ENCODE measurements at regions not wholly inside any gene's neighbourhood (a gene's known extent, or its start where the extent isn't known, plus 50 kb on each side); places are given as distances from the start of the nearest gene placed in this dataset.

GRCh38 chr6:44047179-44047546 is 80.1 kb downstream of the MRPL14 start:
- H3K4me3 ChIP-seq (replicated peaks in 1 of 3; ENCODE audit: insufficient read depth in 1 of 3, low read depth in 2 of 3, low read length in 3 of 3) = no peak overlapping the region
- in situ Hi-C loops (cut with HindIII; ENCODE audit: extremely low pct_ligation_motif_present, low pct_unique_long_range_greater_than_20kb) (no loop called here), intact Hi-C loops (cut with micrococcal nuclease; ENCODE audit: unreplicated experiment) (no loop called here)
- no peak overlapping the region for H3K9ac ChIP-seq (ENCODE audit: insufficient read depth, low read depth, low read length)
- DNase-seq (ENCODE audit: low spot score) (no peak), FAIRE-seq (no peak), ATAC-seq (no peak)
- H3K9me3 ChIP-seq (ENCODE audit: low read length) = no peaks in the 10 kb centered on the region
- peaks cover 0 to 23% of the 10 kb centered on the region in 2 experiments; a peak in 2 of 5 replicates for H3K27me3 ChIP-seq (ENCODE audit: control insufficient read depth in 1 of 2, insufficient read depth in 2 of 2, low read length in 2 of 2)
- H2AFZ ChIP-seq (ENCODE audit: low read length) = no peak overlapping the region
- H3K4me2 ChIP-seq (ENCODE audit: low read depth, low read length) = no peak overlapping the region
- H4K20me1 ChIP-seq (ENCODE audit: insufficient read depth, low read length) = no peaks in the 10 kb centered on the region
- no peaks in the 10 kb centered on the region for H3K79me2 ChIP-seq (ENCODE audit: insufficient read depth, low read length)
- no peaks in the 10 kb centered on the region for H3K36me3 ChIP-seq (replicated peaks in 1 of 2; ENCODE audit: control insufficient read depth in 1 of 2, insufficient read depth in 2 of 2, low read length in 2 of 2)
- TF ChIP-seq ZMAT3 (CRISPR knock-in tag; conservative IDR thresholded peaks at IDR 0.05) (no peak), SNAPC5 (CRISPR knock-in tag; IDR thresholded peaks at IDR 0.05; ENCODE audit: borderline replicate concordance) (no peak), NAIF1 (CRISPR knock-in tag; IDR thresholded peaks at IDR 0.05; ENCODE audit: borderline replicate concordance) (no peak), CAMTA2 (CRISPR knock-in tag; IDR thresholded peaks at IDR 0.05; ENCODE audit: borderline replicate concordance) (no peak), ZFP41 (CRISPR knock-in tag; IDR thresholded peaks at IDR 0.05; ENCODE audit: borderline replicate concordance) (no peak), ZNF224 (CRISPR knock-in tag; IDR thresholded peaks at IDR 0.05) (no peak), SMC3 (IDR thresholded peaks at IDR 0.05; ENCODE audit: low read length) (no peak)
- 0% methylated on average over 2 of the region's 2 CpGs for WGBS (ENCODE audit: low lambda C conversion rate)
- ChIA-PET POLR2A (no interaction called here), CTCF (ENCODE audit: low intra/inter-chr PET ratio, low total read pairs) (no interaction called here)
- no peak overlapping the region for H3K27ac ChIP-seq (ENCODE audit: extremely low read length, insufficient read depth, low read length)
- peaks cover 50% of the 10 kb centered on the region for H3K4me1 ChIP-seq (ENCODE audit: insufficient read depth, low read length)
- BruUV-seq (replicated peaks) = no TSS peak

- 35% methylated on average over 6 of the region's 6 CpGs for WGBS (ENCODE audit: low lambda C conversion rate)
- CTCF ChIA-PET (ENCODE audit: low intra/inter-chr PET ratio, low total read pairs) = no interaction called here
- POLR2A ChIA-PET = no interaction called here
- no peaks in the 10 kb centered on the region for H3K36me3 ChIP-seq (replicated peaks in 1 of 2; ENCODE audit: control insufficient read depth in 1 of 2, insufficient read depth in 2 of 2, low read length in 2 of 2)
- TF ChIP-seq GFI1 (CRISPR knock-in tag; IDR thresholded peaks at IDR 0.05; ENCODE audit: borderline replicate concordance) = no peak
- no peak for TF ChIP-seq SKI (IDR thresholded peaks at IDR 0.05; ENCODE audit: partially characterized antibody)
- no peak for TF ChIP-seq ZNF441 (CRISPR knock-in tag; IDR thresholded peaks at IDR 0.05; ENCODE audit: borderline replicate concordance)
- no peak for TF ChIP-seq KAT7 (CRISPR knock-in tag; IDR thresholded peaks at IDR 0.05; ENCODE audit: borderline replicate concordance)
- no peak for TF ChIP-seq KLF11 (CRISPR knock-in tag; IDR thresholded peaks at IDR 0.05)
- TF ChIP-seq ZGPAT (CRISPR knock-in tag; IDR thresholded peaks at IDR 0.05) = no peak
- no peak overlapping the region for H3K27ac ChIP-seq (ENCODE audit: extremely low read length, insufficient read depth, low read length)
- H3K79me2 ChIP-seq (ENCODE audit: insufficient read depth, low read length) = no peaks in the 10 kb centered on the region
- no peak overlapping the region for H3K9ac ChIP-seq (ENCODE audit: insufficient read depth, low read depth, low read length)
- H3K9me3 ChIP-seq (ENCODE audit: low read length) = no peaks in the 10 kb centered on the region
- peaks cover 0 to 18% of the 10 kb centered on the region in 2 experiments; a peak in 2 of 5 replicates for H3K27me3 ChIP-seq (ENCODE audit: control insufficient read depth in 1 of 2, insufficient read depth in 2 of 2, low read length in 2 of 2)
- FAIRE-seq (no peak), DNase-seq (ENCODE audit: low spot score) (no peak), ATAC-seq (no peak)
- H3K4me1 ChIP-seq (ENCODE audit: insufficient read depth, low read length) = peaks cover 50% of the 10 kb centered on the region
- in situ Hi-C loops (cut with HindIII; ENCODE audit: extremely low pct_ligation_motif_present, low pct_unique_long_range_greater_than_20kb) = no loop called here
- no TSS peak for BruUV-seq (replicated peaks)
- intact Hi-C loops (cut with micrococcal nuclease; ENCODE audit: unreplicated experiment) = no loop called here
- H2AFZ ChIP-seq (ENCODE audit: low read length) = no peak overlapping the region
- H3K4me2 ChIP-seq (ENCODE audit: low read depth, low read length) = no peak overlapping the region
- H3K4me3 ChIP-seq (replicated peaks in 1 of 3; ENCODE audit: insufficient read depth in 1 of 3, low read depth in 2 of 3, low read length in 3 of 3) = no peak overlapping the region
- no peaks in the 10 kb centered on the region for H4K20me1 ChIP-seq (ENCODE audit: insufficient read depth, low read length)
Measured at GRCh38 chr6:44046516-44047178, 80.6 kb downstream of the MRPL14 start.
